HepG2 (cell line): ENCODE measurements at regions not wholly inside any gene's neighbourhood (a gene's known extent, or its start where the extent isn't known, plus 50 kb on each side); places are given as distances from the start of the nearest gene placed in this dataset.

ENCODE experiments used
- ATAC-seq: fragments of 200-7000 bp; cut with Tn5 transposase; 3 replicates; pipeline ENCODE4 v1.9.1; 2020; ENCODE audit warnings: mild to moderate bottlenecking, moderate library complexity
- BruUV-seq: library from RNA; stranded (reverse); fragments of 400-500 nt; replicated peaks from 2 replicates; lab custom pipeline; 2021; lab: Mats Ljungman, UMichigan
- CTCF ChIA-PET: fragments of 300-600 bp; formaldehyde crosslinking; extraction: SDS; loops from one replicate; lab custom pipeline; 2021; ENCODE audit warnings: low total read pairs, inconsistent platforms, low intra/inter-chr PET ratio; lab: Yijun Ruan, JAX
- POLR2A ChIA-PET: fragments of 350-600 bp; sonication (Branson Sonifier 250); formaldehyde crosslinking; loops from one replicate; lab custom pipeline; 2020; ENCODE audit warnings: antibody characterized with exemption, inconsistent platforms; lab: Yijun Ruan, JAX
- DNase-seq: peaks from one replicate; pipeline ENCODE4 v3.0.0-alpha.2; 2015; ENCODE audit warnings: low spot score
- FAIRE-seq: peaks from 3 replicates; lab custom pipeline; 2011; peaks lifted over from hg19 to GRCh38; lab: Jason Lieb, UNC
- H2AFZ ChIP-seq: one replicate; pipeline ENCODE4 v1.6.1; 2011; ENCODE audit warnings: low read length, inconsistent platforms
- H3K27ac ChIP-seq: fragments of 300-600 bp; 3 replicates; pipeline ENCODE4 v1.8.0; 2011; ENCODE audit warnings: mixed run types, mild to moderate bottlenecking, mixed read lengths, low read length, inconsistent platforms; ENCODE audit not compliant: insufficient read depth; ENCODE audit errors: extremely low read length
- H3K27me3 ChIP-seq, 2 experiments: fragments of 200-600 bp in 1 of 2; 2 replicates in 1 of 2; 3 replicates in 1 of 2; pipeline versions ENCODE4 v1.6.0 to v1.8.0; 2011; ENCODE audit warnings: low read length in 2 of 2, mild to moderate bottlenecking in 2 of 2, moderate library complexity in 2 of 2, inconsistent platforms in 1 of 2; ENCODE audit not compliant: insufficient read depth in 2 of 2, control insufficient read depth in 1 of 2
- H3K36me3 ChIP-seq, 2 experiments: fragments of 200-600 bp in 1 of 2; replicated peaks in 1 of 2; 2 replicates in 1 of 2; 3 replicates in 1 of 2; pipeline versions ENCODE4 v1.5.1 to v1.8.0; 2011; ENCODE audit warnings: low read length in 2 of 2, inconsistent platforms in 1 of 2; ENCODE audit not compliant: insufficient read depth in 2 of 2, control insufficient read depth in 1 of 2
- H3K4me1 ChIP-seq: 2 replicates; pipeline ENCODE4 v1.5.1; 2012; ENCODE audit warnings: low read length, inconsistent platforms; ENCODE audit not compliant: insufficient read depth
- H3K4me2 ChIP-seq: 2 replicates; pipeline ENCODE4 v1.6.0; 2011; ENCODE audit warnings: low read depth, low read length, inconsistent platforms
- H3K4me3 ChIP-seq, 3 experiments: fragments of 200-600 bp in 1 of 3; sonication (generic), shearing (Covaris generic) in 1 of 3; replicated peaks in 1 of 3; 2 replicates each; pipeline ENCODE4 v1.5.1; 2011 to 2016; ENCODE audit warnings: low read length in 3 of 3, inconsistent platforms in 2 of 3, low read depth in 2 of 3, mild to moderate bottlenecking in 2 of 3, control low read depth in 1 of 3, mixed read lengths in 1 of 3; ENCODE audit not compliant: insufficient read depth in 1 of 3
- H3K79me2 ChIP-seq: one replicate; pipeline ENCODE4 v1.6.1; 2011; ENCODE audit warnings: low read length, inconsistent platforms; ENCODE audit not compliant: insufficient read depth
- H3K9ac ChIP-seq: 2 replicates; pipeline ENCODE4 v1.6.0; 2011; ENCODE audit warnings: mild to moderate bottlenecking, low read depth, low read length, inconsistent platforms; ENCODE audit not compliant: insufficient read depth
- H3K9me3 ChIP-seq: 2 replicates; pipeline ENCODE4 v1.5.1; 2012; ENCODE audit warnings: mild to moderate bottlenecking, low read length
- H4K20me1 ChIP-seq: 2 replicates; pipeline ENCODE4 v1.6.0; 2011; ENCODE audit warnings: inconsistent platforms, mild to moderate bottlenecking, low read length, moderate library complexity; ENCODE audit not compliant: insufficient read depth
- EZH2 ChIP-seq: conservative IDR thresholded peaks from 2 replicates; pipeline ENCODE4 v1.6.1; 2012; ENCODE audit warnings: mild to moderate bottlenecking, low read depth, low read length, moderate library complexity
- KDM5B ChIP-seq: sonication (generic); formaldehyde crosslinking; IDR thresholded peaks from 2 replicates; pipeline ENCODE4 v1.4.0; 2020; ENCODE audit warnings: missing genetic modification reagents, mild to moderate bottlenecking, borderline replicate concordance
- SOX5 ChIP-seq: IDR thresholded peaks from 2 replicates; pipeline ENCODE4 v1.6.1; 2016; ENCODE audit warnings: borderline replicate concordance
- THYN1 ChIP-seq: sonication (generic); formaldehyde crosslinking; IDR thresholded peaks from 2 replicates; pipeline ENCODE4 v1.8.1; 2023; ENCODE audit warnings: low read depth, mild to moderate bottlenecking, moderate library complexity, missing genetic modification reagents, borderline replicate concordance
- ZNF317 ChIP-seq: sonication (generic); formaldehyde crosslinking; IDR thresholded peaks from 2 replicates; pipeline ENCODE4 v1.5.0; 2020; ENCODE audit warnings: mild to moderate bottlenecking, missing genetic modification reagents
- ZNF512B ChIP-seq: sonication (generic); formaldehyde crosslinking; IDR thresholded peaks from 2 replicates; pipeline ENCODE4 v1.5.1; 2020; ENCODE audit warnings: missing genetic modification reagents, mild to moderate bottlenecking, borderline replicate concordance
- ZNF615 ChIP-seq: sonication (generic); formaldehyde crosslinking; IDR thresholded peaks from 2 replicates; pipeline ENCODE4 v1.5.0; 2020; ENCODE audit warnings: mild to moderate bottlenecking, missing genetic modification reagents, borderline replicate concordance
- ZNF766 ChIP-seq: sonication (generic); formaldehyde crosslinking; IDR thresholded peaks from 2 replicates; pipeline ENCODE4 v1.5.0; 2020; ENCODE audit warnings: missing genetic modification reagents, borderline replicate concordance
- ZNF792 ChIP-seq: IDR thresholded peaks from 2 replicates; pipeline ENCODE4 v1.6.1; 2016
- WGBS: methylation state at CpG from one replicate; pipeline ENCODE4 v1.1.6; 2017; ENCODE audit warnings: low lambda C conversion rate; 5-methylcytosine and 5-hydroxymethylcytosine counted together
- in situ Hi-C: cut with HindIII; loops from 2 replicates; pipeline ENCODE4 v1.10.0; 2017; ENCODE audit warnings: low pct_unique_long_range_greater_than_20kb; ENCODE audit not compliant: extremely low pct_ligation_motif_present
- intact Hi-C: fragments of 100-400 bp; cut with micrococcal nuclease; formaldehyde crosslinking; loops from one replicate; pipeline ENCODE4 v1.10.0; 2022; ENCODE audit not compliant: unreplicated experiment
- TF ChIP-seq, protein P1 (sequence below): sonication (generic); formaldehyde crosslinking; IDR thresholded peaks from 2 replicates; pipeline ENCODE4 v1.8.1; 2022; ENCODE audit warnings: mild to moderate bottlenecking, missing genetic modification reagents
- TF ChIP-seq, protein P2 (sequence below): sonication (generic); formaldehyde crosslinking; IDR thresholded peaks from 2 replicates; pipeline ENCODE4 v1.8.0; 2022; ENCODE audit warnings: mild to moderate bottlenecking, missing genetic modification reagents, borderline replicate concordance
- TF ChIP-seq, protein P3 (sequence below): sonication (generic); formaldehyde crosslinking; IDR thresholded peaks from 2 replicates; pipeline ENCODE4 v1.4.0; 2020; ENCODE audit warnings: mild to moderate bottlenecking, missing genetic modification reagents

- in situ Hi-C loops, result no loop called here
- CTCF ChIA-PET, result no interaction called here
- POLR2A ChIA-PET, result no interaction called here
Measured at GRCh38 chr3:103515116-103515515, 1080.3 kb downstream of the ZPLD1 start.

More at GRCh38 chr3:103515116-103515515, 1080.3 kb downstream of the ZPLD1 start:
- Histone ChIP-seq H3K27me3 (no peaks in the 10 kb centered on the region), H3K79me2 (no peaks in the 10 kb centered on the region), H3K9ac (no peak overlapping the region), H3K4me2 (no peak overlapping the region), H3K4me1 (no peaks in the 10 kb centered on the region), H3K36me3 (no peaks in the 10 kb centered on the region), H3K9me3 (no peaks in the 10 kb centered on the region), H4K20me1 (no peaks in the 10 kb centered on the region), H3K27ac (no peak overlapping the region), H3K4me3 (no peak overlapping the region), H2AFZ (no peak overlapping the region)
- ATAC-seq (no peak), DNase-seq (no peak), FAIRE-seq (no peak)
- 31% methylated on average over 5 of the region's 5 CpGs for WGBS
- intact Hi-C loops, result no loop called here
- TF ChIP-seq SOX5 (CRISPR knock-in tag) (no peak), EZH2 (no peak), ZNF792 (CRISPR knock-in tag) (no peak), ZNF512B (CRISPR knock-in tag) (no peak), ZNF766 (CRISPR knock-in tag) (no peak), ZNF317 (CRISPR knock-in tag) (no peak), KDM5B (no peak), ZNF615 (CRISPR knock-in tag) (no peak), THYN1 (CRISPR knock-in tag) (no peak)
- TF ChIP-seq, protein P1, sequence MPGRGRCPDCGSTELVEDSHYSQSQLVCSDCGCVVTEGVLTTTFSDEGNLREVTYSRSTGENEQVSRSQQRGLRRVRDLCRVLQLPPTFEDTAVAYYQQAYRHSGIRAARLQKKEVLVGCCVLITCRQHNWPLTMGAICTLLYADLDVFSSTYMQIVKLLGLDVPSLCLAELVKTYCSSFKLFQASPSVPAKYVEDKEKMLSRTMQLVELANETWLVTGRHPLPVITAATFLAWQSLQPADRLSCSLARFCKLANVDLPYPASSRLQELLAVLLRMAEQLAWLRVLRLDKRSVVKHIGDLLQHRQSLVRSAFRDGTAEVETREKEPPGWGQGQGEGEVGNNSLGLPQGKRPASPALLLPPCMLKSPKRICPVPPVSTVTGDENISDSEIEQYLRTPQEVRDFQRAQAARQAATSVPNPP (CRISPR knock-in tag), result no peak
- TF ChIP-seq, protein P2, sequence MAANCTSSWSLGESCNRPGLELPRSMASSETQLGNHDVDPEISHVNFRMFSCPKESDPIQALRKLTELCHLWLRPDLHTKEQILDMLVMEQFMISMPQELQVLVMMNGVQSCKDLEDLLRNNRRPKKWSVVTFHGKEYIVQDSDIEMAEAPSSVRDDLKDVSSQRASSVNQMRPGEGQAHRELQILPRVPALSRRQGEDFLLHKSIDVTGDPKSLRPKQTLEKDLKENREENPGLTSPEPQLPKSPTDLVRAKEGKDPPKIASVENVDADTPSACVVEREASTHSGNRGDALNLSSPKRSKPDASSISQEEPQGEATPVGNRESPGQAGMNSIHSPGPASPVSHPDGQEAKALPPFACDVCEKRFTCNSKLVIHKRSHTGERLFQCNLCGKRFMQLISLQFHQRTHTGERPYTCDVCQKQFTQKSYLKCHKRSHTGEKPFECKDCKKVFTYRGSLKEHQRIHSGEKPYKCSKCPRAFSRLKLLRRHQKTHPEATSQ (CRISPR knock-in tag), result no peak
- TF ChIP-seq, protein P3, sequence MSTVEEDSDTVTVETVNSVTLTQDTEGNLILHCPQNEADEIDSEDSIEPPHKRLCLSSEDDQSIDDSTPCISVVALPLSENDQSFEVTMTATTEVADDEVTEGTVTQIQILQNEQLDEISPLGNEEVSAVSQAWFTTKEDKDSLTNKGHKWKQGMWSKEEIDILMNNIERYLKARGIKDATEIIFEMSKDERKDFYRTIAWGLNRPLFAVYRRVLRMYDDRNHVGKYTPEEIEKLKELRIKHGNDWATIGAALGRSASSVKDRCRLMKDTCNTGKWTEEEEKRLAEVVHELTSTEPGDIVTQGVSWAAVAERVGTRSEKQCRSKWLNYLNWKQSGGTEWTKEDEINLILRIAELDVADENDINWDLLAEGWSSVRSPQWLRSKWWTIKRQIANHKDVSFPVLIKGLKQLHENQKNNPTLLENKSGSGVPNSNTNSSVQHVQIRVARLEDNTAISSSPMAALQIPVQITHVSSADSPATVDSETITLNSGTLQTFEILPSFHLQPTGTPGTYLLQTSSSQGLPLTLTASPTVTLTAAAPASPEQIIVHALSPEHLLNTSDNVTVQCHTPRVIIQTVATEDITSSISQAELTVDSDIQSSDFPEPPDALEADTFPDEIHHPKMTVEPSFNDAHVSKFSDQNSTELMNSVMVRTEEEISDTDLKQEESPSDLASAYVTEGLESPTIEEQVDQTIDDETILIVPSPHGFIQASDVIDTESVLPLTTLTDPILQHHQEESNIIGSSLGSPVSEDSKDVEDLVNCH, result no peak
- no TSS peak for BruUV-seq
